GM19023 (cell line): ENCODE measurements at regions not wholly inside any gene's neighbourhood (a gene's known extent, or its start where the extent isn't known, plus 50 kb on each side); places are given as distances from the start of the nearest gene placed in this dataset.
"Not testable (repeated sequence)": the region's sequence is repeated elsewhere in the genome, so short reads cannot be mapped to it uniquely, and the experiment has no call there.

Source experiments
- ATAC-seq: cut with Tn5 transposase; IDR thresholded peaks from one replicate; pipeline ENCODE4 v1.9.1; 2021; ENCODE audit warnings: mild to moderate bottlenecking, moderate library complexity; ENCODE audit not compliant: unreplicated experiment

DNA sequence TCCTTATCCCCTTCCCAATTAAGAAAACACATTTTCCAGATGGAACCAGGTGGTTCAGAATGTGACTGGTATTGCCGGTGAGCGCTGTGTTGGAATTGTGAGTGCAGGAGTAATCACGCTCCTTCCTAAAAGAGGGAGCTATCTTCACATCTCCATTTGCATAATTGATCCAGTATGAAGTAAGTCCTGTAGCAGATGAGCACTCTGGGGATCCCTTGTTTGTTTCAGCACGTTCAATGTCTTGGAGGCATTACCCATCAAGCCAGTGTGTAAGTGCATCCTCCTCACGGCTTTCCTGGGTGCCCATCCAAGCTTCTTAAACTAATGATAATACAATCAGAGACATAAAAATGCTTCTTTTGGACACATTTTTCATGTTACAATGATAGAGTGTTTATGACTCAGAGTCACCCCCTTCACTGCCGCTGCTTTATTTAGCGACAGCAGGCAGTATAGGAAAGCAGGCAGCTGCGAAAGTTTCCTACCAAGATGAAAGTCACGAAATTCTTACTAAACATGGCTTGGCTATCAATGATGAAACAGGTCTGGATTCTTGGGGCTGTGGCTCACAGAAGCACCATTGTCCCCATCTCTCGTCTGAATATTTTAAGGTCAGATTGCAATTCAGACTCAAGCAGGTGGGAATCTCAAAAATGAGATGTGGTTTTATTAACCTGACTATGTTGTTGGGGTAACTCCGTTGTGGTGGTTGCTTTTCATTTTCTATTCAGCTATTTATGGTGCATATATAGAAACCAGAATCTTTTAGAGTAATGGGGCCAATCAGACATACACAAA lies 346.3 kb upstream of the MDFIC2 start:
- no peak for ATAC-seq

DNA sequence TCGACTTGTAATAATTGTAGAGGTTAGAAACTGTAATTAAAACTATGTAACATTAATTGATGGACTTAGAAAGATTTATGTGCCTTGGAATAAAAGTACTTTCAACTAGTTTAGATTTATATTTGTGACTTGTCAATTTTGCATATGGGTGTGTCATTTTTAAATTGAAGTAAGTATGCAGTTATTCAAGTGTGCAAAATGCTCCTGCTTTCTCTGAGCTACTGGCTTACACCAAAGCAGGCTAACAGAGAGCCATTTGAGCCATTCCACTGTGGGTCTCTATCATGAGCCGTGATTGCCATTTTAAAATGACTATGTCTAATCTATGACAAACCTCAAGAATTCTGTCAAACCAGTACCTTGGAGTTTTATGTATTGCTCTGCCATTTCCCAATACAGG lies 345.0 kb upstream of the MDFIC2 start:
- ATAC-seq = no peak

DNA sequence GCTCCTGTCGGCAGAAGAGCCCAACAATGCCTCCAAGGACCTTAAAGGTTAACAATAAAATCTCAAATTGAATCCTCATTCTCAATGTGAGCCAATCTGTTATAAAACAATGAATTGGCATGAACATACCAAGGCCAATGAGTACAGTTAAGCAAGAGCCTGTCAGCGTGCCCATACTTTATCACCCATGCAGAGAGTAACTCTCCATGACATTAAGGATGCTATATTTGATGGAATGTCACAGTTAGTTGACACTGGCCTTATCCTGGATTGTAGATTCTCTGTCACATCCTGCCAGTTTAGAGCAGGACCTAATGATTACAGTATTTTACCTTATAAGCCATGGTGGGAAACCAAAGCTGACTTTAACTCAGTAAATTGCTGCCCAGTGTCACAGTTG lies 335.4 kb upstream of the MDFIC2 start:
- ATAC-seq = no peak

DNA sequence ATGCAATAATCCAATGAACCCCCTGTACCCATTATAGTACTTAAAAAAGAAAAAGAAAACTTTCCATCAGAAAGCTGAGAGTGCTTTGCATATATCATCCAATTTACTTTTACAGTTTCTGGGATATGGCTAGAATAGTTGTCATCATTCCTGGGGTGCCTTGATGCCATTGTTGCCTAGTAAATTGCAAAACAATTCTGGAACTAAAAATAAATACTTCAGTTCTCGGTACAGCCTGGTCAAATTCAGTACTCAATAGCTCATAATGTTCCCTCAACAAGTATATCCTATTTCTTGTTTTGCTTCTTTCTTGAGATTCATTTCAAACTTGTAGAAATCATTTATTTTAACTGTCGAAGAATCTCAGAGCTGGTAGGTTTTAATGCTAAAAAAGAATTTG lies 334.7 kb upstream of the MDFIC2 start:
- ATAC-seq = no peak

DNA sequence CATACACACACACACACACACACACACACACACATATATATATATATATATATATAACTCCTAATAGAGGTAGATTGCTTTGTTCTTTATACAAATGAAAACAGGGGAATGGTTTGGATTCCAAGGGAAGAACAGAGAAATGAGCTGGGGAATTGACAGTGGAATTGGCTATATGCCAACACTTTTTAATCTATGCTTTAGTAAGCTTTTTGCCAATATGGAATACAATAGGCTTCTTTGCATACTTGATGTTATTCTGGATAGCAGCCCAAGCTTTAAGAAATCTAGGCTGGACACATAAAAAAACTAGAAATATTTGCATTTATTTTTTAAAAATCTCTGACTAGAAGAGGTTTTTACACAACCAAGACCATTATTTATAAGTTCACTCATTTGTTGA lies 334.2 kb upstream of the MDFIC2 start:
- no peak for ATAC-seq

DNA sequence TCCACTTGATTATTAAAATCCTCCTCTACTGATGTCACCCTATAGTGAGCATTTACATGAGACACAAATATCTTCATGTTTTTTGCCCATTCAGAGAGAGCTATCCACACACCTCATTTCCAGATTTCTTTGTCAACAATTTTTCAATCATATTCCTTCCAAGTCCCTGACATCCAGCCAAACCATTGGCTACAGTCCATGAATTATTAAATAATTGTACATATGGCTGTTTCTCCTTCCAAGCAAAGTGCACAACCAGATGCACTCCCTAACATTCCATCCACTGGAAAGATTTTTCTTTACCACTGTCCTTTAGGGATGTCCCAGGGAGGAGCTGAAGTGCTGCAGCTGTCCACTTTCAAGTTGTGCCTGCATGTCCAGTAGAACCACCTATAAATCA lies 328.0 kb upstream of the MDFIC2 start:
- ATAC-seq = no peak

DNA sequence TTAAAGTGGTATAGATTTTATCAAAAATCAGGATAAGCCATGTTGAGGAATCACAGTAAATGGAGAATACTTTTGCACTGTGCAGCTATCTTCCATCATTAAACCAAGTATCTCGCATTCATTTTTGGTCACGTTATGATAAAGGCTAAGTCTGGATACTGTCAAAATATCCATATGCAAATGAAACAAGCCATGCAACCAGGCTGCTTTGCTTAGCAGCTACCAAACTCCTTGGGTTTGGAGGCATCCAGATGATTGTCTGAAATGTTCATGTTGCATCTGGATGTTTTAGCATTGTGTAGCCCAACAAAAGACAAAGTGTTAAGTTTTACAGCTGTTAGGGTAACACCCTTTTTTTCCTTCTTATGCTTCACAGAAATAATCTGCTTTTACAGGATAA lies 322.9 kb upstream of the MDFIC2 start:
- ATAC-seq = no peak

DNA sequence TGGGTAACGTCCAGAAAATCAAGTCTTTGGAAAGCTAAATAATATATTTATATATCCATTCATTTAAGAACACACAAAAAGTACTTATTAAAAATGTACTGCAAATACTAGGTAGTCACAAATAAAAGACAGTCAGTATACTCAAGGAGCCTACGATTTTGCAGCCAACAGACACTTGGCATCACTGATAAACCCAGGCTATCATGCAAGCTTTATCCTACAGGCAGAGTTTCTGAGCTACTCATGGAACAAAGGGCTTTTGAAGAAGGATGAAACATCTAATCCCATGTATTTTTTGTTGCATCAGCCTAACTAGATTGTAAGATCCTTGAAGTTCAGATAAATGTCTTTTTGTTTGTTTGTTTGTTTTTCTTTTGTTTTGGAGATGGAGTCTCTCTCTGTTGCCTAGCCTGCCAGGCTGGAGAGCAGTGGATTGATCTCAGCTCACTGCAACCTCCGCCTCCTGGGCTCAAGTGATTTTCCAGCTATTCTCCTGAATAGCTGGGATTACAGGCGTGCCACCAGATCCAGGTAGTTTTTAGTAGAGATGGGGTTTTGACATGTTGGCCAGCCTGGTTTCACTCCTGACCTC lies 319.4 kb upstream of the MDFIC2 start:
- ATAC-seq = no peak

DNA sequence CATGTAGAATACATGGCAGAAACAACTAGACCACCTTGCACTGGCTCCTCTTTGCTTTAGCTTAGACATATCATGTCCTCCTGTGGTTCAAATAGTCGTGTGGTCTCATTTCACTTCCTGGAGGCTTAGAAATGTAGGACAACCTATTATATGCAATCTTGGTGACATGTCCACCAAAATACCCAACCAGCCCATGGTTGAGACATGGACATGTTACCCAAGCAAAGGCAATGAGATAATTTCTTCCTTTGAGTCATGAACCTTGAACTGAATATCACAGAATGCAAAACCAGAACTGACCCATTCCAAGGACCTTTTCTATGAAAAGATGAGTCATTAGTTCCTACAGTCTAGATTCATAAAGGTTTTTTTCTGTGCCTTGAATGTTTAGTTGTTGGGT lies 309.0 kb upstream of the MDFIC2 start:
- no peak for ATAC-seq

DNA sequence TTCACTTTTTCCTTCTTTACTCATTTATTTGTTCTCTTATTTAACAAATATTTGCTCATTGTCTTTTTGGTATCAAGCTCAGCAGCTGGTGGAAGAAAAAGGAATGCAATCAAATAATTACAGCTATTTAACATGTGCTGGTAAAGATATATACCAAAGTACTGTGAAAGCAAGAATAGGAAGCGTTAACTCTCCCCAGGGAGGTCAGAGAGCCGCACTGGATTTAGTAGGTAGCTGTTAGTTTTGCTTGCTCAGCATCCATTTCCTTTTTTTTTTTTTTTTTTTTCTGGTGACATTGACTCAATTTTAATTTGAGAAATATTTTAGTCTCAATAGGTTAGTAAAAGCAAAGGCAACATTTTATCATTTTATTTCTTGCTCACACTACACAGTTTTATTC lies 308.5 kb upstream of the MDFIC2 start:
- no peak for ATAC-seq

DNA sequence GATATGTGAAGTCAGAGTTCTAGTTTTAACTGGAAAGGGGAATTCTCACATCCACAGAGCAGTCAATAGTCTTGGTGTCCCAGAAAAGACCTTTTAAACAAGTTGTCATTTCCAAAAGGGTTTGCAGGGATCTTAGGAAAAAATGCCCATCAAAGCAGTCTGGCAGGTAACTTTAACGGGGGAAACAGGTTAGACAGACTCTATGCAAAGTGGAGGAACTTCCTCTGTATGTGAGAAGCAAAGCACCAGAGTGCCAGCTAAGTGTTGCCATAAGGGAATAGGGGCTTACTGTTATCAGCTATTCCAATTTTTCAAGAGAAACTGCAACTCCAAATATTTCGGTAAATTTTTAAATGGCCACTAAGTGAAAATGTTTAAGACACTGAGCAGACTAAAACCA lies 307.9 kb upstream of the MDFIC2 start:
- ATAC-seq = no peak

DNA sequence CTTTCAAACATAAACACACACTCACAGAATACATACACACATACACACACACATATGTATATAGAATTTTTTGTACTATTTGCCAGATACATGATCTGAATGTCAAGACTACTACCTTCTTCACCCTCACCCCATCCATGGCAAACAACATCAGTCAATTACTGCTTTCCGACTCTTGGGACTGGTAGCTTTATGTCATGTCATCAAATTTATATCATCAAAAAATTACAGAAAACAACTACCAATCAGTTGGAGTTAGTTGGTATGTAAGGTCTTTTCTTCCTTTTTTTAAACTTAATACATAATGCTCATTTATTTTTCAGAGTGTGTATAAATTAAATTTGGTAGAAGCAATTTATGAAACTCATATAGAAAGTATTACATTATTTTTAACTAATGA lies 305.7 kb upstream of the MDFIC2 start:
- no peak for ATAC-seq

DNA sequence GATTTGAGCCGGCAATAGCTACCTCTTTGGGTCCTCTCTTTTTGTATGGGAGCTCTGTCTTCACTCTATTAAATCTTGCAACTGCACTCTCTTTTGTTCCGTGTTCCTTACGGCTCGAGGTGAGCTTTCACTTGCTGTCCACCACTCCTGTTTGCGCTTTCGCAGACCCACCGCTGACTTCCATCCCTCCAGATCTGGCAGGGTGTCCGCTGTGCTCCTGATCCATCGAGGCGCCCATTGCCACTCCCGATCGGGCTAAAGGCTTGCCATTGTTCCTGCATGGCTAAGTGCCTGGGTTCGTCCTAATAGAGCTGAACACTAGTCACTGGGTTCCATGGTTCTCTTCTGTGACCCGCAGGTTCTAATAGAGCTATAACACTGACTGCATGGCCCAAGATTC lies 304.9 kb upstream of the MDFIC2 start:
- ATAC-seq = not testable (repeated sequence)

DNA sequence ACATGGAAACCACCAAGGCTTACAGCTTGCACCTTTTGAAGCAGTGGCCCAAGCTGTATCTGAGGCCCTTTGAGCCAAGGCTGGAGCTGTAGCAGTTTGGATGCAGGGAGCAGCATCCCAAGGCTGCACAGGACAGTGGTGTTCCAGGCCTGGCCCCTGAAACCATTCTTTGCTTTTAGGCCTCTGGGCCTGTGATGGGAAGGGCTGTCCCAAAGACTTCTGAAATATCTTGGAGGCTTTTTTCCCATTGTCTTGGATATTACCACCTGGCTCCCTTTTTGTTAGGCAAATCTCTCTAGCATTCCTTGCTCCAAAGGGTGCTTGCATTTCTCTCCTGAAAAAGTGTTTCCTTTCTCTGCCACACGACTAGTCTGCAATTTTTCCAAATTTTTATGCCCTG lies 302.8 kb upstream of the MDFIC2 start:
- ATAC-seq = no peak

DNA sequence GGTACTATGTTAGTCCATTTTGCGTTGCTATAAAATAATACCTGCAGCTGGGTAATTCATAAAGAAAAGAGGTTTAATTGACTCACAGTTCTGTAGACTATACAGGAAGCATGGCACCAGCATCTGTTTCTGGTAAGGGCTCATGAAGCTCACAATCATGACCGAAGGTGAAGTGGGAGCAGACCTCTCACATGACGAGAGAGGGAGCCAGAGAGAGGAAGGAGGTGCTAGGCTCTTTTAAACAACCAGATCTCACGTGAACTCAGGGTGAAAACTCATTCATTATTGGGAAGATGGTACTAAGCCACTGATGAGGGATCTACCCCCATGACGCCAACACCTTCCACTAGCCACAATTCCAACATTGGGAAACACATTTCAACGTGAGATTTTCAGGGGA lies 301.7 kb upstream of the MDFIC2 start:
- no peak for ATAC-seq

DNA sequence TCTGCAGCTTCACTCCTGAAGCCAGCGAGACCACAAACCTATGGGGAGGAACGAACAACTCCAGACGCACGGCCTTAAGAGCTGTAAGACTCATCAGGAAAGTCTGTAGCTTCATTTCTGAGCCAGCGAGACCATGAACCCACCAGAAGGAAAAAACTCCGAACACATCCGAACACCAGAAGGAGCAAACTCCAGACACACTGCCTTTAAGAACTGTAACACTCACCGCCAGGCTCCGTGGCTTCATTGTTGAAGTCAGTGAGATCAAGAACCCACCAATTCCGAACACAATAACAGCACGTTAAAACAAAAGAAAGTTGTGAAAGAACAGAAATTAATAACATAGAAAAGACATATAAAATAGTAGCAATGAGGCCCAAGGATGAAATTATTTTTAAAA lies 300.5 kb upstream of the MDFIC2 start:
- no peak for ATAC-seq

DNA sequence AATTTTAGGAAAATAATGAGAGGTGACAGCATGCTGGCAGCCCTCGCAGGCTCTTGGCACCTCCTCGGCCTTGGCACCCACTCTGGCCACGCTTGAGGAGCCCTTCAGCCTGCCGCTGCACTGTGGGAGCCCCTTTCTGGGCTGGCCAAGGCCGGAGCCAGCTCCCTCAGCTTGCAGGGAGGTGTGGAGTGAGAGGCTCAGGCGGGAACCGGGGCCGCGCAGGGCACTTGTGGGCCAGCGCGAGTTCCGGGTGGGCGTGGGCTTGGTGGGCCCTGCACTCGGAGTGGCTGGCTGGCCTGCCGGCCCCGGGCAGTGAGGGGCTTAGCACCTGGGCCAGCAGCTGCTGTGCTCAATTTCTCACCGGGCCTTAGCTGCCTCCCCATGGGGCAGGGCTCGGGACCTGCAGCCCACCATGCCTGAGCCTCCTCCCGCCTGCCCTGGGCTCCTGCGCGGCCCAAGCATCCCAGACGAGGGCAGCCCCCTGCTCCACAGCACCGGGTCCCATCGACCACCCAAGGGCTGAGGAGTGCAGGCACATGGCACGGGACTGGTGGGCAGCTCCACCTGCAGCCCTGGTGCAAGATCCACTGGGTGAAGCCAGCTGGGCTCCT lies 299.3 kb upstream of the MDFIC2 start:
- ATAC-seq = not testable (repeated sequence)

DNA sequence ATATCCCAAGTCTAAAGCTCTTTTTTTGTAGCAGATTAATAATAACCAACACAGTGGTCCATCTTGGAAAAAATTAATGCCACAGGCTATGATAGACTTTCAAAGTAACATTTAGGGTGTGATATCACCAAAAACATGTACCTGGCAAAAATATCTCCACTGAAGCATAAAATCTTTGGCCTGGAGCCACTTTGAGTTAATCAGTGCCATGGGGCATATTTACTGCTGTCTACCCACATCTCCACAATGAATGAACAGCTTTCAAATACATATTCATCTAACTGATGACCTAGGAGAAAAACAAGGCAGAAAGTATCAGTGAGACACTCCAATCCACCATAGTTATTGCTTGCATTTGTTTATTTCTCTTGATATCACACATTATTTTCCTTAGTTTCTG lies 296.0 kb upstream of the MDFIC2 start:
- ATAC-seq = no peak

DNA sequence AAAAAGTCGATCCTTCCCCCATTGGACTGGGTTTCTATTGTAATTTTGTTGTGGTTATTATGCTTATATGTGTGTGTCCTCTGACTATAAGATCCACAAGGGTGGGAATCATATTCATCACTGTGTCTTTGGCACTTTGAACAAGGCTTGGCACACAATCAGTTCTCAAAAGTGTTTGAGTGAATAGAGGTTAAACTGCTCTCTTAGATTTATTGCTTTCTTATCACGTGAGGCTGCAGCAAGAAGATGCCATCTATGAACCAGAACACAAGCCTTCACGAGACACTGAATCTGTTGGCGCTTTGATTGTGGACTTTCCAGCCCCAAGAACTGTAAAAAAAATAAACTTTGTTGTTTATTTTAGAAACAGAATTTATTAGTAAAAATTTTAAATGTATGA lies 295.0 kb upstream of the MDFIC2 start:
- no peak for ATAC-seq

DNA sequence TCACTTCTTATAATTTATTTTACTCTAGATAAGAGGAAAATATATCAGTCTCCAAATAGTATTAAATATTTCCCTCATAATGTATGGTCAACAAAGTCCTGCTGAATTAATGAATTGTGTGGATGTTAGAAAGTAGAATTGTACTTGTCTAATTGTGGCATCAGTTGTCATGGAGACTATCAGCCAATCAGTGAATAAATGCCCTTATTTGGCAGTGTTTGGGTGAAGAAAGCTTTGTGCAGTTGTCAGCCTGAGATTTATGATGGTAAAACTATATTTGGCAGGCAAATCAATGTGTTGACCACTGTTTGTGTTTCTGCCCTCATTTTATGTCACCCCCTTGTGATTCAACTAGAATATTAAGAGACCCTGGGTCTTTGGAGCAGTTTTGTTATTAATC lies 293.6 kb upstream of the MDFIC2 start:
- no peak for ATAC-seq

DNA sequence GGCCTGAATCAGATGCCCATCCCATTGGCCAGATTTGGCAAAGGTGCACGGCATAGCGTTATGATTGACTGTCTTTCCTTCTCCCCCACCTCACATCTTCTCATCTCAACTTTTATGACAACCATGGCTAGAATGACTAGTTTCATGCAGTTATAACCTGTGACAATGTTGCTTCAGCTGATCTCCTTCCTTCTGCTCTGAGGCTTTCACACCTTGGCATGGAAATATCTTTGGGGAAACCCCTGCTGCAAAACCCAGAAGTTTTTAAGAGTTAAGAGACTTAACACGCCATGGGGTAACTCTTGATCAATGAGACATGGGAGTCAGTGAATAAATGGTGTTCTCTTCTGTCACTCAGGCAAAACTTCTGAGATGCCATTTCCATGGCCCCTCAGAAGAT lies 290.7 kb upstream of the MDFIC2 start:
- no peak for ATAC-seq

DNA sequence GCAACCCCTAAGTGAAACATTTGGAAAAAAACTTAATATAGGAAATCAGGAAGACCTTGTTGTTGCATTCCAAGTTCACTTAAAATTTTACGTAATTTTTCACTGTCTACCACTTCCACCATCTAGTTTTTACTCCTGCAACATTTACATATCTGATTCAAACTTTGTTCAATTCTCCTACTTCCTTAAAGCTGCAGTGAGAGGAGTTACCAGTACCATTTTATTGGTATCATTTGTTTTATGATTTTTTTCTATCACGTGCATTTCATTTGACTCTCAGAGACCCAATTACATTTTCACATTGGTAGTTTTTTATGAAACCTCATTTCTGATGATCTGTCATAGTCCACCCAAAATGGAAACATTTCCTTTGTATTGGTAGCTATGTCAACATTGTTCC lies 284.9 kb upstream of the MDFIC2 start:
- ATAC-seq = no peak

DNA sequence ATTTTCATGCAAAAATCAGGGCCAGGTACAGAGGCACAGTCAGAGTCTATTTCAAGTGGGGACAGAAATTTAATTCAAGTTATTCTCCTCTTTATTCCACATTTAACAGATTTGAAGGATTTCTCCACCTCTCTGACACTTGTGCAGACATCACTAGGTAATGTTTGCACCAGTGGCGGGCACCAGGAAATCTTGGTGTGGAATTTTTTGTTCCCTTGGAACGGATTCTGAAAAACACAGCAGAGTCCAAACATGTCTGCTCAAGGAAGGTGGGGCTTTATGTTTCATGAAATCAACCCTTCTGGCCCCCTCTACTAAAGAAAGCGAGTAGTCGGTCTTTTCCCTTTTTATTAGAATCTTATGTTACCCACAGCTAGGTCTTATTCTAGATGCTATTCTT lies 271.2 kb upstream of the MDFIC2 start:
- ATAC-seq = no peak
